CD14-positive monocyte (primary cell): ENCODE measurements at regions not wholly inside any gene's neighbourhood (a gene's known extent, or its start where the extent isn't known, plus 50 kb on each side); places are given as distances from the start of the nearest gene placed in this dataset.

Experiments used
- DNase-seq, 3 donors: peaks; one replicate each; pipeline ENCODE4 v3.0.0-alpha.2; 2011 to 2022
- H2AFZ ChIP-seq: 2 replicates; pipeline ENCODE4 v1.6.0; 2012; ENCODE audit warnings: mild to moderate bottlenecking, low read depth, low read length, inconsistent platforms; ENCODE audit not compliant: insufficient read depth, poor library complexity, severe bottlenecking
- H3K27ac ChIP-seq, 2 donors: 1 replicate in 1 of 2; 2 replicates in 1 of 2; pipeline ENCODE4 v1.5.1; 2012 to 2013; ENCODE audit warnings: low read length in 2 of 2, control low read depth in 1 of 2, inconsistent platforms in 1 of 2, low read depth in 1 of 2, mild to moderate bottlenecking in 1 of 2
- H3K27me3 ChIP-seq, 2 donors: one replicate each; pipeline versions ENCODE4 v1.6.0 to v1.6.1; 2011 to 2013; ENCODE audit warnings: low read length in 2 of 2; ENCODE audit not compliant: control insufficient read depth in 2 of 2, insufficient read depth in 2 of 2
- H3K36me3 ChIP-seq, 2 donors: replicated peaks in 1 of 2; 1 replicate in 1 of 2; 2 replicates in 1 of 2; pipeline versions ENCODE4 v1.5.1 to v1.6.1; 2012 to 2013; ENCODE audit warnings: low read length in 2 of 2, control low read depth in 1 of 2, inconsistent platforms in 1 of 2, mild to moderate bottlenecking in 1 of 2; ENCODE audit not compliant: insufficient read depth in 2 of 2, control insufficient read depth in 1 of 2
- H3K4me1 ChIP-seq, 2 donors: 1 replicate in 1 of 2; 2 replicates in 1 of 2; pipeline versions ENCODE4 v1.5.1 to v1.6.1; 2012 to 2013; ENCODE audit warnings: low read length in 2 of 2, control low read depth in 1 of 2, inconsistent platforms in 1 of 2, mild to moderate bottlenecking in 1 of 2, moderate library complexity in 1 of 2; ENCODE audit not compliant: insufficient read depth in 2 of 2, control insufficient read depth in 1 of 2
- H3K4me2 ChIP-seq: replicated peaks from 2 replicates; pipeline ENCODE3; 2012; ENCODE audit warnings: low read length, moderate library complexity, mild to moderate bottlenecking; ENCODE audit not compliant: poor library complexity, severe bottlenecking; ENCODE audit errors: extremely low read depth
- H3K4me3 ChIP-seq, 3 experiments: fragments of 200-600 bp in 1 of 3; sonication (generic) in 1 of 3; replicated peaks in 1 of 3; 1 replicate in 2 of 3; 2 replicates in 1 of 3; pipeline ENCODE4 v1.5.1; 2011 to 2013; ENCODE audit warnings: low read length in 3 of 3, mild to moderate bottlenecking in 3 of 3, control low read depth in 2 of 3, low read depth in 2 of 3, inconsistent platforms in 1 of 3, moderate library complexity in 1 of 3
- H3K79me2 ChIP-seq: 2 replicates; pipeline ENCODE4 v1.6.0; 2012; ENCODE audit warnings: mild to moderate bottlenecking, control low read depth, inconsistent platforms, low read length, moderate library complexity; ENCODE audit not compliant: insufficient read depth
- H3K9ac ChIP-seq: 2 replicates; pipeline ENCODE4 v1.6.0; 2017; ENCODE audit warnings: low read length, mild to moderate bottlenecking; ENCODE audit not compliant: insufficient read depth, poor library complexity, severe bottlenecking
- H3K9me3 ChIP-seq, 2 donors: replicated peaks in 1 of 2; 1 replicate in 1 of 2; 2 replicates in 1 of 2; pipeline versions ENCODE4 v1.5.1 to v1.6.1; 2012 to 2013; ENCODE audit warnings: low read length in 2 of 2, control low read depth in 1 of 2; ENCODE audit not compliant: control insufficient read depth in 1 of 2, insufficient read depth in 1 of 2
- H4K20me1 ChIP-seq: 2 replicates; pipeline ENCODE4 v1.6.0; 2012; ENCODE audit warnings: mild to moderate bottlenecking, low read length, control low read depth, moderate library complexity; ENCODE audit not compliant: insufficient read depth
- H3K27ac Mint-ChIP-seq, 7 donors: one replicate each; pipeline ENCODE4 v1.8.0; 2020; ENCODE audit warnings: mild to moderate bottlenecking in 7 of 7, mixed read lengths in 7 of 7, moderate library complexity in 6 of 7, inconsistent platforms in 2 of 7
- H3K27me3 Mint-ChIP-seq, 3 donors: one replicate each; pipeline ENCODE4 v1.8.0; 2021 to 2022; ENCODE audit warnings: low read depth in 3 of 3, mild to moderate bottlenecking in 3 of 3, mixed read lengths in 3 of 3, moderate library complexity in 3 of 3, inconsistent platforms in 1 of 3
- H3K36me3 Mint-ChIP-seq, 2 donors: one replicate each; pipeline ENCODE4 v1.8.0; 2020; ENCODE audit warnings: mixed read lengths in 2 of 2, inconsistent platforms in 1 of 2, mild to moderate bottlenecking in 1 of 2
- H3K4me1 Mint-ChIP-seq: one replicate; pipeline ENCODE4 v1.8.0; 2020; ENCODE audit warnings: mild to moderate bottlenecking, mixed read lengths
- H3K4me3 Mint-ChIP-seq, 2 donors: one replicate each; pipeline ENCODE4 v1.8.0; 2020; ENCODE audit warnings: mild to moderate bottlenecking in 2 of 2, mixed read lengths in 2 of 2, moderate library complexity in 1 of 2
- H3K9me3 Mint-ChIP-seq, 7 donors: one replicate each; pipeline ENCODE4 v1.8.0; 2020 to 2022; ENCODE audit warnings: mixed read lengths in 7 of 7, mild to moderate bottlenecking in 6 of 7, moderate library complexity in 6 of 7, inconsistent platforms in 2 of 7
- WGBS: methylation state at CpG from one replicate; pipeline ENCODE4 v1.1.5; 2013; ENCODE audit warnings: missing lambda C conversion rate; ENCODE audit not compliant: insufficient coverage; 5-methylcytosine and 5-hydroxymethylcytosine counted together
- intact Hi-C, 2 donors: fragments of 100-400 bp; cut with micrococcal nuclease; formaldehyde crosslinking; loops; one replicate each; pipeline versions ENCODE4 v1.15.0 to v1.15.1; 2023
- TF ChIP-seq, protein P1 (sequence below): fragments of 200-600 bp; IDR thresholded peaks from one replicate; pipeline ENCODE4 v1.8.0; 2022; ENCODE audit warnings: antibody characterized with exemption, mild to moderate bottlenecking

- Histone ChIP-seq H3K4me3 (no peak overlapping the region), H2AFZ (no peak overlapping the region), H3K36me3 (no peaks in the 10 kb centered on the region), H3K4me1 (no peaks in the 10 kb centered on the region), H3K9ac (no peak overlapping the region), H3K27ac (no peak overlapping the region), H3K9me3 (peaks cover 0 to 8% of the 10 kb centered on the region in 2 donors), H4K20me1 (no peaks in the 10 kb centered on the region), H3K27me3 (no peaks in the 10 kb centered on the region), H3K79me2 (no peaks in the 10 kb centered on the region), H3K4me2 (no peak overlapping the region)
- TF ChIP-seq, protein P1, sequence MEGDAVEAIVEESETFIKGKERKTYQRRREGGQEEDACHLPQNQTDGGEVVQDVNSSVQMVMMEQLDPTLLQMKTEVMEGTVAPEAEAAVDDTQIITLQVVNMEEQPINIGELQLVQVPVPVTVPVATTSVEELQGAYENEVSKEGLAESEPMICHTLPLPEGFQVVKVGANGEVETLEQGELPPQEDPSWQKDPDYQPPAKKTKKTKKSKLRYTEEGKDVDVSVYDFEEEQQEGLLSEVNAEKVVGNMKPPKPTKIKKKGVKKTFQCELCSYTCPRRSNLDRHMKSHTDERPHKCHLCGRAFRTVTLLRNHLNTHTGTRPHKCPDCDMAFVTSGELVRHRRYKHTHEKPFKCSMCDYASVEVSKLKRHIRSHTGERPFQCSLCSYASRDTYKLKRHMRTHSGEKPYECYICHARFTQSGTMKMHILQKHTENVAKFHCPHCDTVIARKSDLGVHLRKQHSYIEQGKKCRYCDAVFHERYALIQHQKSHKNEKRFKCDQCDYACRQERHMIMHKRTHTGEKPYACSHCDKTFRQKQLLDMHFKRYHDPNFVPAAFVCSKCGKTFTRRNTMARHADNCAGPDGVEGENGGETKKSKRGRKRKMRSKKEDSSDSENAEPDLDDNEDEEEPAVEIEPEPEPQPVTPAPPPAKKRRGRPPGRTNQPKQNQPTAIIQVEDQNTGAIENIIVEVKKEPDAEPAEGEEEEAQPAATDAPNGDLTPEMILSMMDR: no peak
- Mint-ChIP-seq H3K27ac (no peak overlapping the region), H3K4me1 (no peaks in the 10 kb centered on the region), H3K27me3 (peaks cover 0 to 2% (median 0%) of the 10 kb centered on the region in 3 donors), H3K4me3 (no peak overlapping the region), H3K9me3 (peaks cover 2 to 5% (median 3%) of the 10 kb centered on the region in 7 donors), H3K36me3 (no peaks in the 10 kb centered on the region)
- no CpG with 5 or more reads among the region's 1 CpG for WGBS
- intact Hi-C loops: no loop called here
- DNase-seq: no peak
These were observed 991.0 kb upstream of the CHAC2 start for GRCh38 chr2:52776571-52776970.

- Mint-ChIP-seq H3K4me1 (no peaks in the 10 kb centered on the region), H3K36me3 (no peaks in the 10 kb centered on the region), H3K9me3 (peaks cover 2 to 8% (median 3%) of the 10 kb centered on the region in 7 donors), H3K4me3 (no peak overlapping the region), H3K27ac (no peak overlapping the region), H3K27me3 (peaks cover 0 to 2% (median 0%) of the 10 kb centered on the region in 3 donors)
- Histone ChIP-seq H3K9ac (no peak overlapping the region), H3K9me3 (peaks cover 3 to 13% of the 10 kb centered on the region in 2 donors), H3K27ac (no peak overlapping the region), H3K36me3 (no peaks in the 10 kb centered on the region), H3K27me3 (no peaks in the 10 kb centered on the region), H3K4me1 (no peaks in the 10 kb centered on the region), H4K20me1 (no peaks in the 10 kb centered on the region), H3K4me2 (no peak overlapping the region), H3K79me2 (no peaks in the 10 kb centered on the region), H3K4me3 (no peak overlapping the region), H2AFZ (no peak overlapping the region)
- TF ChIP-seq, protein P1: no peak
- DNase-seq: no peak
- no CpG with 5 or more reads among the region's 2 CpGs for WGBS
- intact Hi-C loops: no loop called here
These were observed 991.9 kb upstream of the CHAC2 start for GRCh38 chr2:52775674-52776073.
